ENCODE measurements at regions not wholly inside any gene's neighbourhood (a gene's known extent, or its start where the extent isn't known, plus 50 kb on each side); places are given as distances from the start of the nearest gene placed in this dataset.

GRCh38 chr11:105241136-105241535 is 101.6 kb upstream of the CARD18 start:
- no peak overlapping the region for H2AFZ ChIP-seq (ENCODE audit: low read depth, low read length)
- no peak overlapping the region for H3K27ac ChIP-seq (ENCODE audit: low read length)
- H3K4me2 ChIP-seq (ENCODE audit: low read length), result no peak overlapping the region
- no peaks in the 10 kb centered on the region for H3K79me2 ChIP-seq (replicated peaks; ENCODE audit: insufficient read depth, low read length)
- H3K9me3 ChIP-seq (ENCODE audit: low read length), result no peaks in the 10 kb centered on the region
- H3K4me3 ChIP-seq (ENCODE audit: low read length), result no peak overlapping the region
- TF ChIP-seq SMC3 (conservative IDR thresholded peaks at IDR 0.05; ENCODE audit: poor library complexity), result no peak
- no peak for TF ChIP-seq EZH2 (IDR thresholded peaks at IDR 0.05; ENCODE audit: borderline replicate concordance, insufficient read depth, low read length, poor library complexity, severe bottlenecking)
- no peak for TF ChIP-seq MXI1 (conservative IDR thresholded peaks at IDR 0.05; ENCODE audit: poor library complexity, severe bottlenecking)
- no peak for TF ChIP-seq POLR2AphosphoS5 (IDR thresholded peaks at IDR 0.05)
- no peak for TF ChIP-seq RAD21 (conservative IDR thresholded peaks at IDR 0.05)
- TF ChIP-seq, protein P1, sequence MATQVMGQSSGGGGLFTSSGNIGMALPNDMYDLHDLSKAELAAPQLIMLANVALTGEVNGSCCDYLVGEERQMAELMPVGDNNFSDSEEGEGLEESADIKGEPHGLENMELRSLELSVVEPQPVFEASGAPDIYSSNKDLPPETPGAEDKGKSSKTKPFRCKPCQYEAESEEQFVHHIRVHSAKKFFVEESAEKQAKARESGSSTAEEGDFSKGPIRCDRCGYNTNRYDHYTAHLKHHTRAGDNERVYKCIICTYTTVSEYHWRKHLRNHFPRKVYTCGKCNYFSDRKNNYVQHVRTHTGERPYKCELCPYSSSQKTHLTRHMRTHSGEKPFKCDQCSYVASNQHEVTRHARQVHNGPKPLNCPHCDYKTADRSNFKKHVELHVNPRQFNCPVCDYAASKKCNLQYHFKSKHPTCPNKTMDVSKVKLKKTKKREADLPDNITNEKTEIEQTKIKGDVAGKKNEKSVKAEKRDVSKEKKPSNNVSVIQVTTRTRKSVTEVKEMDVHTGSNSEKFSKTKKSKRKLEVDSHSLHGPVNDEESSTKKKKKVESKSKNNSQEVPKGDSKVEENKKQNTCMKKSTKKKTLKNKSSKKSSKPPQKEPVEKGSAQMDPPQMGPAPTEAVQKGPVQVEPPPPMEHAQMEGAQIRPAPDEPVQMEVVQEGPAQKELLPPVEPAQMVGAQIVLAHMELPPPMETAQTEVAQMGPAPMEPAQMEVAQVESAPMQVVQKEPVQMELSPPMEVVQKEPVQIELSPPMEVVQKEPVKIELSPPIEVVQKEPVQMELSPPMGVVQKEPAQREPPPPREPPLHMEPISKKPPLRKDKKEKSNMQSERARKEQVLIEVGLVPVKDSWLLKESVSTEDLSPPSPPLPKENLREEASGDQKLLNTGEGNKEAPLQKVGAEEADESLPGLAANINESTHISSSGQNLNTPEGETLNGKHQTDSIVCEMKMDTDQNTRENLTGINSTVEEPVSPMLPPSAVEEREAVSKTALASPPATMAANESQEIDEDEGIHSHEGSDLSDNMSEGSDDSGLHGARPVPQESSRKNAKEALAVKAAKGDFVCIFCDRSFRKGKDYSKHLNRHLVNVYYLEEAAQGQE (IDR thresholded peaks at IDR 0.05; ENCODE audit: borderline replicate concordance), result no peak
- TF ChIP-seq, protein P2, sequence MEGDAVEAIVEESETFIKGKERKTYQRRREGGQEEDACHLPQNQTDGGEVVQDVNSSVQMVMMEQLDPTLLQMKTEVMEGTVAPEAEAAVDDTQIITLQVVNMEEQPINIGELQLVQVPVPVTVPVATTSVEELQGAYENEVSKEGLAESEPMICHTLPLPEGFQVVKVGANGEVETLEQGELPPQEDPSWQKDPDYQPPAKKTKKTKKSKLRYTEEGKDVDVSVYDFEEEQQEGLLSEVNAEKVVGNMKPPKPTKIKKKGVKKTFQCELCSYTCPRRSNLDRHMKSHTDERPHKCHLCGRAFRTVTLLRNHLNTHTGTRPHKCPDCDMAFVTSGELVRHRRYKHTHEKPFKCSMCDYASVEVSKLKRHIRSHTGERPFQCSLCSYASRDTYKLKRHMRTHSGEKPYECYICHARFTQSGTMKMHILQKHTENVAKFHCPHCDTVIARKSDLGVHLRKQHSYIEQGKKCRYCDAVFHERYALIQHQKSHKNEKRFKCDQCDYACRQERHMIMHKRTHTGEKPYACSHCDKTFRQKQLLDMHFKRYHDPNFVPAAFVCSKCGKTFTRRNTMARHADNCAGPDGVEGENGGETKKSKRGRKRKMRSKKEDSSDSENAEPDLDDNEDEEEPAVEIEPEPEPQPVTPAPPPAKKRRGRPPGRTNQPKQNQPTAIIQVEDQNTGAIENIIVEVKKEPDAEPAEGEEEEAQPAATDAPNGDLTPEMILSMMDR (IDR thresholded peaks at IDR 0.05; ENCODE audit: poor library complexity, severe bottlenecking), result no peak
- no peak for TF ChIP-seq EP300 (conservative IDR thresholded peaks at IDR 0.05; ENCODE audit: poor library complexity, severe bottlenecking)
- no peak for TF ChIP-seq TAF1 (IDR thresholded peaks at IDR 0.05; ENCODE audit: low read depth)
- H3K9me2 ChIP-seq (ENCODE audit: insufficient read depth, low read length), result no peaks in the 10 kb centered on the region
- H3F3A ChIP-seq (ENCODE audit: insufficient read depth, low read length, poor library complexity, severe bottlenecking), result no peaks in the 10 kb centered on the region
- no peaks in the 10 kb centered on the region for H4K20me1 ChIP-seq (ENCODE audit: insufficient read depth)
- no peaks in the 10 kb centered on the region for H3K27me3 ChIP-seq (ENCODE audit: insufficient read depth, low read depth, low read length)
- H3K36me3 ChIP-seq (ENCODE audit: insufficient read depth, low read length), result no peaks in the 10 kb centered on the region
- H3K9ac ChIP-seq (ENCODE audit: low read length), result no peak overlapping the region

DNA sequence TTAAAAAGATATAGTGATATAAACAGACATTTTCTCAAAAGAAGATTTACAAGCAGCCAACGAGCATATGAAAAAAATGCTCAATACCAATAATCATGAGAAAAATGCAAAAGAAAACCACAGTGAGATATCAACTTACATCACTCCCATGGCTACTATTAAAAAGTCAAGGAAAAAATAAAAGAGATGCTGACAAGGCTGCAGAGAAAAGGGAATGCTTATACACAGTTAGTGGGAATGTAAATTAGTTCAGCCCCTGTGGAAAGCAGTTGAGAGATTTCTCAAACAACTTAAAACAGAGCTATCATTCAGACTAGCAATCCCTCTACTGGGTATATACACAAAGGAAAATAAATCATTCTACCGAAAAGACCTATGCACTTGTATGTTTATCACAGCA is 97.1 kb upstream of the CARD18 start:
- no peaks in the 10 kb centered on the region for H3K27me3 ChIP-seq (ENCODE audit: insufficient read depth, low read depth, low read length)
- H4K20me1 ChIP-seq (ENCODE audit: insufficient read depth), result no peaks in the 10 kb centered on the region
- H3K9me3 ChIP-seq (ENCODE audit: low read length), result no peaks in the 10 kb centered on the region
- no peaks in the 10 kb centered on the region for H3K79me2 ChIP-seq (replicated peaks; ENCODE audit: insufficient read depth, low read length)
- H3K9ac ChIP-seq (ENCODE audit: low read length), result no peak overlapping the region
- H3K9me2 ChIP-seq (ENCODE audit: insufficient read depth, low read length), result no peaks in the 10 kb centered on the region
- H2AFZ ChIP-seq (ENCODE audit: low read depth, low read length), result no peak overlapping the region
- TF ChIP-seq, protein P2 (IDR thresholded peaks at IDR 0.05; ENCODE audit: poor library complexity, severe bottlenecking), result peak; percentile 9
- TF ChIP-seq SMC3 (conservative IDR thresholded peaks at IDR 0.05; ENCODE audit: poor library complexity), result no peak
- H3K4me3 ChIP-seq (ENCODE audit: low read length), result no peak overlapping the region
- no peak overlapping the region for H3K4me2 ChIP-seq (ENCODE audit: low read length)
- H3K36me3 ChIP-seq (ENCODE audit: insufficient read depth, low read length), result no peaks in the 10 kb centered on the region
- no peak overlapping the region for H3K27ac ChIP-seq (ENCODE audit: low read length)
- H3F3A ChIP-seq (ENCODE audit: insufficient read depth, low read length, poor library complexity, severe bottlenecking), result no peaks in the 10 kb centered on the region
